ENCODE measurements at regions not wholly inside any gene's neighbourhood (a gene's known extent, or its start where the extent isn't known, plus 50 kb on each side); places are given as distances from the start of the nearest gene placed in this dataset.
"Not testable (repeated sequence)": the region's sequence is repeated elsewhere in the genome, so short reads cannot be mapped to it uniquely, and the experiment has no call there.

DNA sequence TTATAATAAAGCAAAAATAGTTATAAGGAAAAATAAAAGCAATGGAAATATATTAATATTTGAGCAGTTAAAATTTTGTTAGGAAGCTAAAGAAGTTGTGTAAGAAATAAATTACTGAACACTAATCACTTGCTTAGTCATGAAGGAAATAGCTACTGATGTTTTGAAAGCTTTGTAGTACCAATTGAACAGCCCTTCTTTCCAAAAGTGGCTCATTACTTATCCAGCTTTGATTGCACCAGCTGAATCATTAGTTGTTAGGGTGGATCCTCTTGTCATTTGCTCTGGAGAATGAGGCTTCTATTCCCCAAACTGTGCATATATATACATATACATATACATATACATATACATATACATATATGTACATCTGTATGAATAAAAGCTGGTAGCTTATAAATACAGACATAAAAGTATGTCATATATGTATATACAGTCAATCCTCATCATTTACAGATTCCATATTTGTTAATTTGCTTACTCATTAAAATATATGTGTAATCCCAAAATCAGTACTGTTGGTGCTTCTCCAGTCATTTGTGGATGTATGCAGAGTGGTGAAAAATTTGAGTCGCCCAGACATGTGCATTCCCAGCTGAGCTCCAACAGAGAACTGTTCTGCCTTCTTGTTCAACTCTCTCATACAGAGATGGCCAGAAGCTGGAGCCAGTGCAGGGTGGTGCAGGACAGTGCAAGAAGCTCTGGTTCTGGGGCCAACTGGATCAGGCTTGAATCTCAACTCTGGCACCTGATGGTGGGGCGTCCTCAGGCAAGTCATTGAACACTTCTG lies 214.1 kb downstream of the RPAP3 start:
- intact Hi-C loops (cut with DNase I; ENCODE audit: low total_unique reads): no loop called here
- no peak for DNase-seq
- no peaks in the 10 kb centered on the region for H3K4me1 ChIP-seq
- H3K9me3 ChIP-seq: no peaks in the 10 kb centered on the region
- no peak overlapping the region for H3K27ac ChIP-seq
- TF ChIP-seq POLR2A (IDR thresholded peaks at IDR 0.05): no peak
- TF ChIP-seq, protein P1, sequence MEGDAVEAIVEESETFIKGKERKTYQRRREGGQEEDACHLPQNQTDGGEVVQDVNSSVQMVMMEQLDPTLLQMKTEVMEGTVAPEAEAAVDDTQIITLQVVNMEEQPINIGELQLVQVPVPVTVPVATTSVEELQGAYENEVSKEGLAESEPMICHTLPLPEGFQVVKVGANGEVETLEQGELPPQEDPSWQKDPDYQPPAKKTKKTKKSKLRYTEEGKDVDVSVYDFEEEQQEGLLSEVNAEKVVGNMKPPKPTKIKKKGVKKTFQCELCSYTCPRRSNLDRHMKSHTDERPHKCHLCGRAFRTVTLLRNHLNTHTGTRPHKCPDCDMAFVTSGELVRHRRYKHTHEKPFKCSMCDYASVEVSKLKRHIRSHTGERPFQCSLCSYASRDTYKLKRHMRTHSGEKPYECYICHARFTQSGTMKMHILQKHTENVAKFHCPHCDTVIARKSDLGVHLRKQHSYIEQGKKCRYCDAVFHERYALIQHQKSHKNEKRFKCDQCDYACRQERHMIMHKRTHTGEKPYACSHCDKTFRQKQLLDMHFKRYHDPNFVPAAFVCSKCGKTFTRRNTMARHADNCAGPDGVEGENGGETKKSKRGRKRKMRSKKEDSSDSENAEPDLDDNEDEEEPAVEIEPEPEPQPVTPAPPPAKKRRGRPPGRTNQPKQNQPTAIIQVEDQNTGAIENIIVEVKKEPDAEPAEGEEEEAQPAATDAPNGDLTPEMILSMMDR (IDR thresholded peaks at IDR 0.05): no peak
- H3K36me3 ChIP-seq (ENCODE audit: low read depth, missing control alignments): no peaks in the 10 kb centered on the region
- H3K27me3 ChIP-seq: no peaks in the 10 kb centered on the region
- 76 to 84% methylated on average over 2 of the region's 2 CpGs for WGBS, 2 donors
- H3K4me3 ChIP-seq: no peak overlapping the region

DNA sequence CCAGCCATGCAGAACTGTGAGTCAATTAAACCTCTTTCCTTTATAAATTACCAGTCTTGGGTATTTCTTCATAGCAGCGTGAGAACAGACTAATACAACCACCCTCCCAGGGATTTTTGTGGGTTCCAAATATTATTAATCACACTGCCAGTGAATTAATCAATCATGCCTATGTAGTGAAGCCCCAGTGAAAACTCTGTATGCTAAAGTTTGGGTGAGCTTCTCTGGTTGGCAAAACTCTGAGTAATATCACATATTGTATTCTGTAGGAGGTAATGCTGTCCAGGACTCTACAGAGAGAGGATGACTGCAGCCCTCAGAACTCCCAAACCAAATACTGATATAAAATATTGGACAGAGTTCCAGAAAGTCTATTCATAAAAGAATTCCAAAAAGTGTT lies 216.9 kb downstream of the RPAP3 start:
- no peak for DNase-seq
- Histone ChIP-seq H3K27me3 (no peaks in the 10 kb centered on the region), H3K9me3 (no peaks in the 10 kb centered on the region), H3K4me1 (no peaks in the 10 kb centered on the region), H3K27ac (no peak overlapping the region), H3K4me3 (no peak overlapping the region), H3K36me3 (ENCODE audit: low read depth, missing control alignments) (no peaks in the 10 kb centered on the region)
- 81 to 100% methylated on average over 1 of the region's 1 CpG for WGBS, 2 donors
- intact Hi-C loops (cut with DNase I; ENCODE audit: low total_unique reads): no loop called here
- no peak for TF ChIP-seq POLR2A (IDR thresholded peaks at IDR 0.05)
- TF ChIP-seq, protein P1 (IDR thresholded peaks at IDR 0.05): no peak

DNA sequence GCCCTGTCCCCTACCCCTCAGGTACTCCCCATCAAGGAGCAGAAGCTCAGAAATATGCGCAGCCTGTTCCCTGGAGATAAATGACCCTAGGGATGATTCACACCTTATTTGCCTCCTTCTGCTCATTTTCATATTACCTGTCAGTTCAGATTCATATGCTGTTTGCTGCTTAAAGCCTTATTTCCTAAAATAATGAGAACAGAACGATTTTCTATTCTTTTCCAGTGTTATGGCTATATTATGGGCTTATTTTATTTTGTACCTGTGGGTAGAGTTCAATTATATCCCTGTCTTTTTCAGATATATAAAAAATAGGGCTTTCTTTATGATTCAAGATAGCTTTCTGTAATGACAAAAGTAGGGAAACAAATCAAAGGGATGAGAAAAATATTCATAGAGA lies 224.8 kb downstream of the RPAP3 start:
- Histone ChIP-seq H3K4me1 (no peaks in the 10 kb centered on the region), H3K9me3 (no peaks in the 10 kb centered on the region), H3K36me3 (ENCODE audit: low read depth, missing control alignments) (no peaks in the 10 kb centered on the region), H3K27me3 (no peaks in the 10 kb centered on the region), H3K4me3 (no peak overlapping the region), H3K27ac (no peak overlapping the region)
- 71 to 79% methylated on average over 2 of the region's 2 CpGs for WGBS, 2 donors
- intact Hi-C loops (cut with DNase I; ENCODE audit: low total_unique reads): no loop called here
- no peak for DNase-seq
- TF ChIP-seq, protein P1 (IDR thresholded peaks at IDR 0.05): no peak
- TF ChIP-seq POLR2A (IDR thresholded peaks at IDR 0.05): no peak

DNA sequence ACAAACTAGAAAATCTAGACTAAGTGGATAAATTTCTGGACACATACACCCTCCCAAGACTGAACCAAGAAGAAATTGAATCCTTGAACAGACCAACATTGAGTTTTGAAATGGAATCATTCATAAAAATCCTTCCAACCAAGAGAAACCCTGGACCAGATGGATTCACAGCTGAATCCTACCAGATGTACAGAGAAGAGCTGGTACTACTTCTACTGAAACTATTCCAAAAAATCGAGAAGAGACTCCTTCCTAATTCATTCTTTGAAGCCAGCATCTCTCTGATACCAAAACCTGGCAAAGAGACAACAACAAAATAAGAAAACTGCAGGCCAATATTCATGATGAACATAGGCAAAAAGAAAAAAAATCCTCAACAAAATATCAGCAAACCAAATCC lies 227.4 kb downstream of the RPAP3 start:
- DNase-seq: no peak
- Histone ChIP-seq H3K4me1 (no peaks in the 10 kb centered on the region), H3K4me3 (no peak overlapping the region), H3K36me3 (ENCODE audit: low read depth, missing control alignments) (no peaks in the 10 kb centered on the region), H3K27ac (no peak overlapping the region), H3K27me3 (no peaks in the 10 kb centered on the region), H3K9me3 (no peaks in the 10 kb centered on the region)
- no peak for TF ChIP-seq POLR2A (IDR thresholded peaks at IDR 0.05)
- TF ChIP-seq, protein P1 (IDR thresholded peaks at IDR 0.05): no peak
- intact Hi-C loops (cut with DNase I; ENCODE audit: low total_unique reads): no loop called here
- WGBS, 2 donors: 59 to 64% methylated on average over 1 of the region's 1 CpG

DNA sequence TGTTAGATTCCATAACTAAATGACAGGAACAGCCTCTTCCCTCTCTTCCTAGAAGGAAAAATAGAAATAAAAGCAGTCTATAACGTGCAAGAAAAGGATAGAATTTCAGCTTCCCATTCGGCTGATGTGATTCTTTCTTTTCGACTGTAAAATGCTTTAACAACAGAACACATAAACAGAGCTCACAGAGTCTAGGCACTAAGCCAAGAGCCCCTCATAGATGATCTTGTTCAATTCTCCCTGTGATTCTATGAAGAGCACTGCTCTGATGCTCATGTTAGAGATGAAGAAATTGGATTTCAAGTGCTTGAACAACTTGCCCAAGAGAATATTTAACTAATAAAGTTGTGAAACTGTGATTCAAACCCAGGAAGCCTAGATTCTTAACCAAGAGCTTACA lies 232.7 kb downstream of the RPAP3 start:
- WGBS, 2 donors: 60 to 77% methylated on average over 3 of the region's 3 CpGs
- Histone ChIP-seq H3K27ac (no peak overlapping the region), H3K36me3 (ENCODE audit: low read depth, missing control alignments) (no peaks in the 10 kb centered on the region), H3K4me3 (no peak overlapping the region), H3K9me3 (no peaks in the 10 kb centered on the region), H3K4me1 (no peaks in the 10 kb centered on the region), H3K27me3 (no peaks in the 10 kb centered on the region)
- DNase-seq: no peak
- TF ChIP-seq POLR2A (IDR thresholded peaks at IDR 0.05): no peak
- TF ChIP-seq, protein P1 (IDR thresholded peaks at IDR 0.05): no peak
- intact Hi-C loops (cut with DNase I; ENCODE audit: low total_unique reads): no loop called here

DNA sequence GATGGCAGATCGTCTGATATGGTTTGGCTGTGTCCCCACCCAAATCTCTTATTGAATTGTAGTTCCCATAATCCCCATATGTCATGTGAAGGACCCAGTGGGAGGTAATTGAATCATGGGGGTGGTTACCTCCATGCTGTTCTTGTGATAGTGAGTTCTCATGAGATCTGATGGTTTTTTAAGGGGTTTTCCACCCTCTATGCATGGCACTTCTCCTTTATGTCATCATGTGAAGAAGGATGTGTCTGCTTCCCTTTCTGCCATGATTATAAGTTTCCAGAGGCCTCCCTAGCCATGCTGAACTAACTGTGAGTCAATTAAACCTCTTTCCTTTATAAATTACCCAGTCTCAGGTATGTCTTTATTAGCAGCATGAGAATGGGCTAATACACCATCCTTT lies 235.5 kb downstream of the RPAP3 start:
- H3K27ac ChIP-seq; DNase-seq; H3K4me1 ChIP-seq; H3K9me3 ChIP-seq; H3K27me3 ChIP-seq; intact Hi-C loops (cut with DNase I; ENCODE audit: low total_unique reads); H3K36me3 ChIP-seq (ENCODE audit: low read depth, missing control alignments); H3K4me3 ChIP-seq: not testable (repeated sequence)
- 88 to 90% methylated on average over 1 of the region's 1 CpG for WGBS, 2 donors

DNA sequence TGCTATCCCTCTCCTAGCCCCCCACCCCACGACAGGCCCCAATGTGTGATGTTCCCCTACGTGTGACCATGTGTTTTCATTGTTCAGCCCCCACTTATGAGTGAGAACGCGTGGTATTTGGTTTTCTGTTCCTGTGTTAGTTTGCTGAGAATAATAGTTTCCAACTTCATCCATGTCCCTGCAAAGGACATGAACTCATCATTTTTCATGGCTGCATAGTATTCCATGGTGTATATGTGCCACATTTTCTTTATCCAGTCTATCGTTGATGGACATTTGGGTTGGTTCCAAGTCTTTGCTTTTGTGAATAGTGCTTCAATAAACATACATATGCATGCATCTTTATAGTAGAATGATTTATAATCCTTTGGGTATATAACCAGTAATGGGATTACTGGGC lies 241.9 kb downstream of the RPAP3 start:
- H3K27ac ChIP-seq; H3K9me3 ChIP-seq; intact Hi-C loops (cut with DNase I; ENCODE audit: low total_unique reads); H3K36me3 ChIP-seq (ENCODE audit: low read depth, missing control alignments); H3K27me3 ChIP-seq; H3K4me3 ChIP-seq; H3K4me1 ChIP-seq; DNase-seq: not testable (repeated sequence)
- WGBS, 2 donors: 80 to 83% methylated on average over 5 of the region's 5 CpGs
